Keratinocyte (primary cell): ENCODE measurements at regions not wholly inside any gene's neighbourhood (a gene's known extent, or its start where the extent isn't known, plus 50 kb on each side); places are given as distances from the start of the nearest gene placed in this dataset.

ENCODE experiments used
- DNase-seq: peaks from one replicate; pipeline ENCODE4 v3.0.0-alpha.2; 2011; ENCODE audit warnings: low read depth, missing footprints, low spot score
- FAIRE-seq: peaks from 2 replicates; lab custom pipeline; 2011; peaks lifted over from hg19 to GRCh38; lab: Jason Lieb, UNC
- H2AFZ ChIP-seq: 2 replicates; pipeline ENCODE4 v1.6.0; 2012; ENCODE audit warnings: low read length, control low read depth, inconsistent platforms; ENCODE audit not compliant: control insufficient read depth
- H3K27ac ChIP-seq: 2 replicates; pipeline ENCODE4 v1.5.1; 2011; ENCODE audit warnings: low read length; ENCODE audit not compliant: control insufficient read depth, insufficient read depth
- H3K27me3 ChIP-seq: 3 replicates; pipeline ENCODE4 v1.6.0; 2011; ENCODE audit warnings: low read length; ENCODE audit not compliant: control insufficient read depth, insufficient read depth; ENCODE audit errors: extremely low read depth
- H3K36me3 ChIP-seq, 2 experiments: 2 replicates in 1 of 2; 3 replicates in 1 of 2; pipeline ENCODE4 v1.5.1; 2011; ENCODE audit warnings: low read length in 2 of 2, mild to moderate bottlenecking in 1 of 2; ENCODE audit not compliant: control insufficient read depth in 2 of 2, insufficient read depth in 2 of 2; ENCODE audit errors: extremely low read depth in 1 of 2
- H3K4me1 ChIP-seq: 3 replicates; pipeline ENCODE4 v1.5.1; 2011; ENCODE audit warnings: low read length; ENCODE audit not compliant: control insufficient read depth, insufficient read depth; ENCODE audit errors: extremely low read depth
- H3K4me2 ChIP-seq: 3 replicates; pipeline ENCODE4 v1.6.0; 2011; ENCODE audit warnings: low read depth, low read length; ENCODE audit not compliant: control insufficient read depth, insufficient read depth; ENCODE audit errors: extremely low read depth
- H3K4me3 ChIP-seq, 3 experiments: fragments of 200-600 bp in 1 of 3; sonication (generic) in 1 of 3; 2 replicates in 2 of 3; 3 replicates in 1 of 3; pipeline ENCODE4 v1.5.1; 2011 to 2016; ENCODE audit warnings: low read length in 3 of 3, mild to moderate bottlenecking in 3 of 3, control low read depth in 2 of 3, inconsistent platforms in 1 of 3, low read depth in 1 of 3, mixed read lengths in 1 of 3, mixed run types in 1 of 3, moderate library complexity in 1 of 3; ENCODE audit not compliant: control insufficient read depth in 2 of 3, insufficient read depth in 2 of 3; ENCODE audit errors: extremely low read depth in 1 of 3
- H3K79me2 ChIP-seq: 2 replicates; pipeline ENCODE4 v1.6.0; 2012; ENCODE audit warnings: low read length; ENCODE audit not compliant: control insufficient read depth, insufficient read depth
- H3K9ac ChIP-seq: 3 replicates; pipeline ENCODE4 v1.6.0; 2011; ENCODE audit warnings: low read length; ENCODE audit not compliant: control insufficient read depth, insufficient read depth; ENCODE audit errors: extremely low read depth
- H3K9me1 ChIP-seq: 3 replicates; pipeline ENCODE4 v1.6.0; 2011; ENCODE audit warnings: low read length; ENCODE audit not compliant: control insufficient read depth, insufficient read depth; ENCODE audit errors: extremely low read depth
- H3K9me3 ChIP-seq: 2 replicates; pipeline ENCODE4 v1.5.1; 2012; ENCODE audit warnings: low read depth, low read length; ENCODE audit not compliant: control insufficient read depth
- H4K20me1 ChIP-seq: 3 replicates; pipeline ENCODE4 v1.6.0; 2011; ENCODE audit warnings: low read length; ENCODE audit not compliant: control insufficient read depth, insufficient read depth; ENCODE audit errors: extremely low read depth
- EZH2 ChIP-seq: IDR thresholded peaks from one replicate; pipeline ENCODE4 v1.6.1; 2012; ENCODE audit warnings: inconsistent platforms, mild to moderate bottlenecking, low read length, moderate library complexity
- dilution Hi-C: fragments of 300-500 bp; cut with MboI; formaldehyde crosslinking; loops from one replicate; pipeline ENCODE4 v1.7.0; 2020; ENCODE audit warnings: low sequenced_read_pairs; ENCODE audit not compliant: extremely low pct_ligation_motif_present
- TF ChIP-seq, protein P1 (sequence below), 3 experiments: IDR thresholded peaks in 1 of 3; conservative IDR thresholded peaks in 1 of 3; optimal IDR thresholded peaks in 1 of 3; 2 replicates in 2 of 3; 3 replicates in 1 of 3; pipeline versions ENCODE3 to v1.5.1; 2011; ENCODE audit warnings: low read length in 3 of 3, mild to moderate bottlenecking in 3 of 3, moderate library complexity in 2 of 3, control low read depth in 1 of 3, inconsistent platforms in 1 of 3; ENCODE audit not compliant: insufficient read depth in 2 of 3; ENCODE audit errors: extremely low read depth in 1 of 3

DNA sequence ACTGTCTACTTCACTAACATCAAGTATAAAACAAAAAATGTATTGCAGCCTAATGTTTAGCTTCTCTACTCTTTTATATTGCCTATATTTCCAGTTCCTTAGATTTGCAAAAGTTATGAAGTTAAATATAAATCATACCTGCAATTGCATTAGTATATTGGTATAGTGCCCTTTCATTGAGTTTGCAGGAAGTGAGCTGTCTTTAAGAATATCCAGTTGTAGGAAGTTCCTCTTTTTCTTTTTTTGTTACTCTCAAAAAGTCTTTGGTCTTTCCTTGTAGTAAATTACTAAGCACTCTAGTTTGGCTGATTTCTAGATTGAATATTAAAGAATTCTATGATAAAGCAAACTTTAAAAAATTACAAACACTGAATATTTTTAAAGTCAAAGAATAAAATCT is 71.3 kb upstream of the FN1 start:
- dilution Hi-C loops: no loop called here
- no peaks in the 10 kb centered on the region for H3K4me1 ChIP-seq
- no peak for DNase-seq
- H3K36me3 ChIP-seq: no peaks in the 10 kb centered on the region
- no peaks in the 10 kb centered on the region for H4K20me1 ChIP-seq
- H3K27ac ChIP-seq: no peak overlapping the region
- no peaks in the 10 kb centered on the region for H3K9me1 ChIP-seq
- no peak overlapping the region for H3K4me3 ChIP-seq
- no peak overlapping the region for H3K9ac ChIP-seq
- H3K79me2 ChIP-seq: no peaks in the 10 kb centered on the region
- H3K4me2 ChIP-seq: no peak overlapping the region
- no peak for FAIRE-seq
- no peaks in the 10 kb centered on the region for H3K9me3 ChIP-seq
- H2AFZ ChIP-seq: no peak overlapping the region
- TF ChIP-seq EZH2: no peak
- TF ChIP-seq, protein P1, sequence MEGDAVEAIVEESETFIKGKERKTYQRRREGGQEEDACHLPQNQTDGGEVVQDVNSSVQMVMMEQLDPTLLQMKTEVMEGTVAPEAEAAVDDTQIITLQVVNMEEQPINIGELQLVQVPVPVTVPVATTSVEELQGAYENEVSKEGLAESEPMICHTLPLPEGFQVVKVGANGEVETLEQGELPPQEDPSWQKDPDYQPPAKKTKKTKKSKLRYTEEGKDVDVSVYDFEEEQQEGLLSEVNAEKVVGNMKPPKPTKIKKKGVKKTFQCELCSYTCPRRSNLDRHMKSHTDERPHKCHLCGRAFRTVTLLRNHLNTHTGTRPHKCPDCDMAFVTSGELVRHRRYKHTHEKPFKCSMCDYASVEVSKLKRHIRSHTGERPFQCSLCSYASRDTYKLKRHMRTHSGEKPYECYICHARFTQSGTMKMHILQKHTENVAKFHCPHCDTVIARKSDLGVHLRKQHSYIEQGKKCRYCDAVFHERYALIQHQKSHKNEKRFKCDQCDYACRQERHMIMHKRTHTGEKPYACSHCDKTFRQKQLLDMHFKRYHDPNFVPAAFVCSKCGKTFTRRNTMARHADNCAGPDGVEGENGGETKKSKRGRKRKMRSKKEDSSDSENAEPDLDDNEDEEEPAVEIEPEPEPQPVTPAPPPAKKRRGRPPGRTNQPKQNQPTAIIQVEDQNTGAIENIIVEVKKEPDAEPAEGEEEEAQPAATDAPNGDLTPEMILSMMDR (optimal IDR thresholded peaks at IDR 0.05 in 1 of 3, IDR thresholded peaks at IDR 0.05 in 1 of 3, conservative IDR thresholded peaks at IDR 0.05 in 1 of 3; ENCODE audit: extremely low read depth in 1 of 3, insufficient read depth in 2 of 3, low read length in 3 of 3): no peak
- no peaks in the 10 kb centered on the region for H3K27me3 ChIP-seq

DNA sequence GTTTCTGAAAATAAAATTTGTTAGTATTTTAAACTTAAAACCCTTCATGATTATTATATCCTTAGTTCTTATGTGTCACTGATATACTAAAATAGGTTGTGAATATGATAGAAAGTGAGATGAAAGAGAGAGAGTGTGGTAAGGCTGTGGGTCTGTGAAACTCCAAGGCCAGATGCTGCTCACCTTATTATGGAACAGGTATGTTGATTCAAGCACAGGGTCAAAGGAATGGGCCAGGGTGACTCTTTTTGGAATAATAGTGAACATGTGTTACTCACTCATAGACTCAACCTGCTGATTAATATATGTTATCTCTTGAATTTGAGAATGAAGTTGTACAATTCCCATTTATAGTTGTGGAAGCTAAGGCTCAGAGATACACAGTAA is 70.7 kb upstream of the FN1 start:
- H3K4me2 ChIP-seq: no peak overlapping the region
- no peaks in the 10 kb centered on the region for H3K79me2 ChIP-seq
- no peaks in the 10 kb centered on the region for H3K9me3 ChIP-seq
- no peaks in the 10 kb centered on the region for H3K36me3 ChIP-seq
- no peaks in the 10 kb centered on the region for H3K27me3 ChIP-seq
- no peak overlapping the region for H3K27ac ChIP-seq
- no peak overlapping the region for H2AFZ ChIP-seq
- H3K9ac ChIP-seq: no peak overlapping the region
- no peaks in the 10 kb centered on the region for H3K9me1 ChIP-seq
- no peaks in the 10 kb centered on the region for H4K20me1 ChIP-seq
- dilution Hi-C loops: no loop called here
- no peaks in the 10 kb centered on the region for H3K4me1 ChIP-seq
- TF ChIP-seq, protein P1 (optimal IDR thresholded peaks at IDR 0.05 in 1 of 3, IDR thresholded peaks at IDR 0.05 in 1 of 3, conservative IDR thresholded peaks at IDR 0.05 in 1 of 3; ENCODE audit: extremely low read depth in 1 of 3, insufficient read depth in 2 of 3, low read length in 3 of 3): no peak
- TF ChIP-seq EZH2: no peak
- H3K4me3 ChIP-seq: no peak overlapping the region
- no peak for DNase-seq
- no peak for FAIRE-seq
